AG04449 (cell line): ENCODE measurements at regions not wholly inside any gene's neighbourhood (a gene's known extent, or its start where the extent isn't known, plus 50 kb on each side); places are given as distances from the start of the nearest gene placed in this dataset.

ENCODE experiments used
- CTCF ChIA-PET: fragments of 350-600 bp; formaldehyde crosslinking; extraction: SDS; loops from one replicate; lab custom pipeline; 2021; ENCODE audit warnings: antibody characterized with exemption; lab: Yijun Ruan, JAX
- POLR2A ChIA-PET: fragments of 400-600, 350-600 bp; formaldehyde crosslinking; extraction: SDS; loops from one replicate; lab custom pipeline; 2020; ENCODE audit warnings: antibody characterized with exemption, inconsistent platforms; lab: Yijun Ruan, JAX
- DNase-seq: peaks from one replicate; pipeline ENCODE4 v3.0.0-alpha.2; 2010; ENCODE audit warnings: low read depth, low spot score
- H3K4me3 ChIP-seq: 2 replicates; pipeline ENCODE4 v1.5.1; 2011; ENCODE audit warnings: low read depth, mild to moderate bottlenecking, control low read depth, low read length
- CTCF ChIP-seq: IDR thresholded peaks from one replicate; pipeline ENCODE4 v1.5.1; 2011; ENCODE audit warnings: mild to moderate bottlenecking, moderate library complexity, low read length, control low read depth, inconsistent platforms; ENCODE audit not compliant: insufficient read depth; ENCODE audit errors: missing control alignments

- CTCF ChIA-PET, result no interaction called here
- POLR2A ChIA-PET, result no interaction called here
Observed at GRCh38 chr4:120198411-120198810, 131.8 kb upstream of the MAD2L1 start.

DNA sequence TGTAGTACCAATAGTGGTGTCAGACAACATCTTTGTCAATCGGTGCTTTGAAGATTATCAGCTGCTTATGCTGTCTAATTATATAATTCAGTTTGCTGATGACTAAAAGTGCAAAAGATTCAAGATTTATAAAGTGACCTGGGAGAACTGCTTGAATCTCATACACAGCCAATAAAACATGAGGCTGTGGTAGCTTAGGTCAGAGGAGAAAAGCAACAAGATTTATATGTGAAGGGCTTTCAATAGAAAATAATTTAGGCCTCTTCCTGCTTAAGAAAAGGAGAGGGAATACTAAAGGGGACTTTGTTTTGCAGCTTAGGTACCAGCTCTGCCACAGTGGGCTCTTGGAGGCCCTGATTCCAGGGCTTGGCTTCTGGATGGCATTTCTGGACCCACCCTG, 111.0 kb upstream of the MAD2L1 start:
- CTCF ChIA-PET, result no interaction called here
- TF ChIP-seq CTCF, result no peak

More at GRCh38 chr4:120198411-120198810, 131.8 kb upstream of the MAD2L1 start:
- H3K4me3 ChIP-seq, result no peak overlapping the region
- no peak for DNase-seq
- no peak for TF ChIP-seq CTCF

DNA sequence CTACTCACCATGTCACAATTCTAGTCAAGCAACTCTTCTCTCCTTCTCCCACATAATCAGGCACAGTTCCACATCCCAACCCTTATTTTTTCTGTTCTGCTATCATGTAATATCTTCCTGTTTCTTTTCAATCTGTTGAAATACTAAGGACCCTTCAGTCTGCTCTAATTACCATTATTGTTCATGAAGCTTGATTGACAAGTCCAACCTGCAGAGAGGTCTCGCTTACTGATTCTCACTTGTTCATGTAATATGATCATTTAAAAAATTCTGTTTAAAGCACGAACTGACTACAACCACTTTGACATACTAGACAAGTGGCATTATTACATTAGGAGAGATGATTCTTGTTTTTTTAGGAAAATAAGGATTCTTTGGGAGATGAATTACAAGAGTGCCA, 108.6 kb upstream of the MAD2L1 start:
- CTCF ChIA-PET, result no interaction called here
- TF ChIP-seq CTCF, result no peak
- DNase-seq, result no peak
- H3K4me3 ChIP-seq, result no peak overlapping the region
- POLR2A ChIA-PET, result no interaction called here

More for the DNA sequence above, 111.0 kb upstream of the MAD2L1 start:
- POLR2A ChIA-PET, result no interaction called here
- no peak overlapping the region for H3K4me3 ChIP-seq
- DNase-seq, result no peak

- TF ChIP-seq CTCF, result no peak
- H3K4me3 ChIP-seq, result no peak overlapping the region
- DNase-seq, result no peak
- CTCF ChIA-PET, result no interaction called here
- POLR2A ChIA-PET, result no interaction called here
Observed at GRCh38 chr4:120163895-120164294, 97.2 kb upstream of the MAD2L1 start.

DNA sequence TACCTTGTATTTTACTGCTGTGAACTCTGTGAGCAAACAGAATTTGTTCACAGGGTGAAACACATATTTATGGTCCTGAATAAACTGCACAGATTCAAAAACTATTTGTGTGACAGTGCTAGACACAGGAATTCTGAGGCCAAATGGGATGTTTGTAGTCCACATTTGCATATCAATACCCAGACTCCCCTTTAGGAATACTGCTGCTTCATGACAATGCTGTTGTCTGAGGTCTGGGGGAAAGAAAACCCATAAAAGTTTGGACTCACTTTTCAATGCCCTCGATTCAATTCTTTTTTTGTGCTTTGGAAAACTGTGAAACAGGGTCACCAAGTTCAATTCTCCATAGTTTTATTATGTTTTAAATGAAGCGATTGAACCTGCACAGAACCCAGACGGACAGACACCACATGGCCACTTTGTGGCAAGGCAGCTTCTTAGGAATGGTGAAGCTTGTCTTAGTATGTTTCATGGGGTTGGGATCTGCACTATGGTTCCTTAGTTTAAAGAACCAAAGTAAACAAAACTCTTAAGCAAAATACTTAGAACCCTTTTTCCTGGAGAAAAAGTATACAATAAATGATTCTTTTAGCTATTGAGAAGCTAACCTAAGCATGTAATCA, 92.3 kb upstream of the MAD2L1 start:
- CTCF ChIA-PET, result no interaction called here
- TF ChIP-seq CTCF, result no peak
- no peak overlapping the region for H3K4me3 ChIP-seq
- POLR2A ChIA-PET, result no interaction called here
- DNase-seq, result no peak

- ChIA-PET POLR2A (no interaction called here), CTCF (interaction anchor here (1.4 kb wide), 1 partner anchor 943 kb away, joined by 3 read pairs; no protein-coding TSS in a partner anchor)
- H3K4me3 ChIP-seq, result no peak overlapping the region
- no peak for DNase-seq
- TF ChIP-seq CTCF, result no peak
Observed at GRCh38 chr4:120158046-120158445, 91.4 kb upstream of the MAD2L1 start.
